ENCODE measurements at regions not wholly inside any gene's neighbourhood (a gene's known extent, or its start where the extent isn't known, plus 50 kb on each side); places are given as distances from the start of the nearest gene placed in this dataset.
"Not testable (repeated sequence)": the region's sequence is repeated elsewhere in the genome, so short reads cannot be mapped to it uniquely, and the experiment has no call there.

DNA sequence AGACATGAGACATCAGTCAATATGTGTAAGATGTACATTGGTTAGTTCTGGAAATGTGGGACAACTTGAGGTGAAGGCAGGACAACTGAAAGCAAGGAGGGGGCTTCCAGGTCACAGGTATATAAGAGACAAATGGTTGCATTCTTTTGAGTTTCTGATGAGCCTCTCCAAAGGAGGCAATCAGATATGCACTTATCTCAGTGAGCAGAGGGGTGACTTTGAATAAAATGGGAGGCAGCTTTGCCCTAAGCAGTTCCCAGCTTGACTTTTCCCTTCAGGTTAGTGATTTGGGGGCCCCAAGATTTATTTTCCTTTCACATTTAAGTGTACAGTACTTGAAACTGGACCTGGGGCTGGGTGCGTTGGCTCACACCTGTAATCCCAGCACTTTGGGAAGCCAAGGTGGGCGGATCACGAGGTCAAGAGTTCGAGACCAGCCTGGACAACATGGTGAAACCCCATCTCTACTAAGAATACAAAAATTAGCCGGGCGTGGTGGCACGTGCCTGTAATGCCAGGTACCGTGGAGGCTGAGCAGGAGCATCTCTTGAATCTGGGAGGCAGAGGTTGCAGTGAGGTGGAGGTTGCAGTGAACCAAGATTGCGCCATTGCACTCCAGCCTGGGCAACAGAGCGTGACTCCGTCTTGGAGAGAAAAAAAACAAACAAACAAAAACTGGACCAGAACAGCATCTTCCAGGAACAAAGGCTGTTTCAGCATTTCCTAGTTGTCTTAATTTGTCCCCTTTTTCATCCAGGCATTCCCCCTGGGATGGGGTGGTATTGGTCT, 130.9 kb upstream of the ZNF746 start:
- not testable (repeated sequence) for TF ChIP-seq POLR2A (IDR thresholded peaks at IDR 0.05; ENCODE audit: low read length); GATA1 (IDR thresholded peaks at IDR 0.05; ENCODE audit: low read depth, low read length)
